Activated naive CD8-positive, alpha-beta T cell treated with anti-CD3 and anti-CD28 coated beads, Interleukin-2, amount 50 U/mL, for 24 hours (primary cell): ENCODE measurements at regions not wholly inside any gene's neighbourhood (a gene's known extent, or its start where the extent isn't known, plus 50 kb on each side); places are given as distances from the start of the nearest gene placed in this dataset.

Experiments
- ATAC-seq: fragments of 150-1000 bp; cut with Tn5 transposase; one replicate; pipeline ENCODE4 v1.10.0; 2021
- DNase-seq: peaks from one replicate; pipeline ENCODE4 v3.0.0; 2021
- H3K27ac Mint-ChIP-seq: one replicate; pipeline ENCODE4 v1.8.0; 2021; ENCODE audit warnings: mild to moderate bottlenecking, mixed read lengths
- H3K27me3 Mint-ChIP-seq: one replicate; pipeline ENCODE4 v1.8.0; 2021; ENCODE audit warnings: mixed read lengths
- H3K36me3 Mint-ChIP-seq: one replicate; pipeline ENCODE4 v1.8.0; 2021; ENCODE audit warnings: low read depth, mixed read lengths
- H3K4me1 Mint-ChIP-seq: one replicate; pipeline ENCODE4 v1.8.0; 2021; ENCODE audit warnings: mixed read lengths
- H3K4me3 Mint-ChIP-seq: one replicate; pipeline ENCODE4 v1.8.0; 2021; ENCODE audit warnings: mild to moderate bottlenecking, moderate library complexity, mixed read lengths
- H3K9me3 Mint-ChIP-seq: one replicate; pipeline ENCODE4 v1.8.0; 2021; ENCODE audit warnings: mixed read lengths

GRCh38 chr2:14827226-14828023, 194.9 kb downstream of the LRATD1 start:
- no peak for ATAC-seq
- no peak overlapping the region for H3K27ac Mint-ChIP-seq
- H3K36me3 Mint-ChIP-seq = no peaks in the 10 kb centered on the region
- H3K4me3 Mint-ChIP-seq = no peak overlapping the region
- no peaks in the 10 kb centered on the region for H3K27me3 Mint-ChIP-seq
- no peaks in the 10 kb centered on the region for H3K4me1 Mint-ChIP-seq
- H3K9me3 Mint-ChIP-seq = no peaks in the 10 kb centered on the region
- no peak for DNase-seq

GRCh38 chr2:14828223-14828622, 195.7 kb downstream of the LRATD1 start:
- H3K4me3 Mint-ChIP-seq = no peak overlapping the region
- no peaks in the 10 kb centered on the region for H3K27me3 Mint-ChIP-seq
- H3K4me1 Mint-ChIP-seq = no peaks in the 10 kb centered on the region
- ATAC-seq = no peak
- DNase-seq = no peak
- H3K9me3 Mint-ChIP-seq = no peaks in the 10 kb centered on the region
- no peak overlapping the region for H3K27ac Mint-ChIP-seq
- no peaks in the 10 kb centered on the region for H3K36me3 Mint-ChIP-seq

GRCh38 chr2:14828968-14829367, 196.5 kb downstream of the LRATD1 start:
- no peaks in the 10 kb centered on the region for H3K4me1 Mint-ChIP-seq
- no peak for ATAC-seq
- no peak overlapping the region for H3K4me3 Mint-ChIP-seq
- H3K9me3 Mint-ChIP-seq = no peaks in the 10 kb centered on the region
- no peaks in the 10 kb centered on the region for H3K36me3 Mint-ChIP-seq
- no peak for DNase-seq
- no peaks in the 10 kb centered on the region for H3K27me3 Mint-ChIP-seq
- no peak overlapping the region for H3K27ac Mint-ChIP-seq

DNA sequence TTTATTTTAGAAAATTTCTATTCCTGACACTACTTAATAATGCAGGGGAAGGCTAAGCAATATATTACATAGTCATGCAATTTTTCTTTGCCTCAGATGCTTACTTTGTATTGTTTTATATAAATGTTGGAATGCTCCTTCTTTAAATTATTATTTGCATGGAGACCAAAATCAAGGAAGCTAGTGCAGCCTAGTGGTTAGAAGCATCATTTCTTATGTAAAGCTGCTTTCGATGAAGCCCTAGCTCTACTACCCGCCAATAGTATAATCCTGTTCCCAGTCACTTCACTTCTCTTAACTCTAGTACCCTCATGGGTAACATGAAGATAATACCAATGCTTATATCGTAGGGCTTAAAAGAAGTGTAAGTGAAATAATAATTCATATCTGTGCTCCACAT, 198.9 kb downstream of the LRATD1 start:
- Mint-ChIP-seq H3K4me3 (no peak overlapping the region), H3K9me3 (peaks cover 12% of the 10 kb centered on the region), H3K27me3 (no peaks in the 10 kb centered on the region), H3K4me1 (no peaks in the 10 kb centered on the region), H3K27ac (no peak overlapping the region), H3K36me3 (no peaks in the 10 kb centered on the region)
- ATAC-seq (no peak), DNase-seq (no peak)

DNA sequence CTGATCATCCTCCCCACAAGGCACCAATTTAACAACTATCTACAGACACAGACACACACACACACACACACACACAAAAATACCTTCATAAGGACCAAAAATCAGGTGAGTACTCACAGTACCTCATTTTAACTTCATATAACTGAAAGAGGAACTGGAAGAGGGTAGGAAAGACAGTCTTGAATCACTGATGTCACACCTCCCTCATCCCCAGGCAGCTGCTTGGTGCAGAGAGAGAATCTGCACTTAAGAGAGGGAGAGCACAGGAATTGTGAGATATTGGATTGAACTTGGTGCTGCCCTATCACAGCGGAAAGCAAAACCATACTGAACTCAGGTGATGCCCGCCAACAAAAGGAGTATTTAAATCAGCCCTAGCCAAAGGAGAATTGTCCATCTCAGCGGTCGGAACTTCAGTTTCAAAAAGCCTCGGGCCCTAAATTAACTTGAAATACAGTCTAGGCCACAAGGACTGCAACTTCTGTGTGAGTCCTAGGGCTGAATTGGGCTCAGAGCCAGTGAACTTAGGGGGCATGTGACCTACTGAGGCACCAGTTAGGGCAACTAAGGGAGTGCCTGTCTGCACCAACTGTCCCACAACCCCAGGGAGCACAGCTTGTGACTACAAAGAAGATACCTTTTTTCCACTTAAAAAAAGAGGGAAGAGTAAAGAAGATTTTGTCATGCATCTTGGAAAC, 211.1 kb downstream of the LRATD1 start:
- Mint-ChIP-seq H3K36me3 (no peaks in the 10 kb centered on the region), H3K4me3 (no peak overlapping the region), H3K27me3 (no peaks in the 10 kb centered on the region), H3K9me3 (peaks cover 26% of the 10 kb centered on the region), H3K27ac (no peak overlapping the region), H3K4me1 (no peaks in the 10 kb centered on the region)
- DNase-seq (no peak), ATAC-seq (no peak)

DNA sequence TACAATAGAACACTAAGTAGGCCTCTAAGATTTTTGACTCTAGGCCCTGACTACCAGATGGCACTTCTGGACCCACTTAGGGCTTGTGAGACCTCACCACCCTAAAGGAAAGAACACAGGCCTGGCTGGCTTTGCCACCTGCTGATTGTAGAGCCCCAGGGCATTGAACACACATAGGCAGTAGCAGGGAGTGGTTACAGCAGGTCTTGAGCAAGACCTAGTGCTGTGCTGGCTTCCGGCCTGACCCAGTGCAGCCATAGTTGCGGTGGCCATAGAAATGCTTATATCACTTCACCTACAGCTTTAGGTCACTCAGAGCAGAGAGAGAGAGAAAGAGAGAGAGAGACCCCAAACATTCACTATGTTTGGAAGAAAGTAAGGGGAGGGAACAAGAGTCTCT, 223.2 kb downstream of the LRATD1 start:
- DNase-seq (no peak), ATAC-seq (no peak)
- H3K4me1 Mint-ChIP-seq = no peaks in the 10 kb centered on the region
- H3K4me3 Mint-ChIP-seq = no peak overlapping the region
- no peaks in the 10 kb centered on the region for H3K27me3 Mint-ChIP-seq
- no peaks in the 10 kb centered on the region for H3K36me3 Mint-ChIP-seq
- H3K27ac Mint-ChIP-seq = no peak overlapping the region
- H3K9me3 Mint-ChIP-seq = peaks cover 30% of the 10 kb centered on the region

DNA sequence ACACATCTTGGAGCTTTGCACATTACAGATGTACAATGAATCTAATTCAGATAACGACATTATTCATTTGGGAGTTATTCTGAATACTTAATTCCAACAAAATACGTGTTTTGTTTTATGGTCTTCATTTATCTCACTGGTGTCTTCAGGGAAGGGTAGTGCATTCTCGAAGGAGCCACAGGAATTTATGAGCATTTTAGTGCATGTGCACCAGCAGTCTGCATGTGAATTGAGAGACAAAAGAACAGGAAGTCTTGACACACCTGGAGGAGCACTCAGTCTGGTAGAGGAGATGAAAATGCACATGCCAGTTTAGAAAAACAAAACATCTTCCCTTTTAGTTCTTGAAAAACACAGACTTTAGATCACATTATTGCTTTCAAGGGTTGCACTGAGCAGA, 228.7 kb downstream of the LRATD1 start:
- no peak for ATAC-seq
- H3K9me3 Mint-ChIP-seq = peaks cover 20% of the 10 kb centered on the region
- H3K4me3 Mint-ChIP-seq = no peak overlapping the region
- peaks cover 3% of the 10 kb centered on the region for H3K27me3 Mint-ChIP-seq
- no peak overlapping the region for H3K27ac Mint-ChIP-seq
- no peaks in the 10 kb centered on the region for H3K36me3 Mint-ChIP-seq
- H3K4me1 Mint-ChIP-seq = no peaks in the 10 kb centered on the region
- no peak for DNase-seq

- no peak for ATAC-seq
- peaks cover 14% of the 10 kb centered on the region for H3K9me3 Mint-ChIP-seq
Observed at GRCh38 chr2:14866736-14867352, 234.3 kb downstream of the LRATD1 start.

DNA sequence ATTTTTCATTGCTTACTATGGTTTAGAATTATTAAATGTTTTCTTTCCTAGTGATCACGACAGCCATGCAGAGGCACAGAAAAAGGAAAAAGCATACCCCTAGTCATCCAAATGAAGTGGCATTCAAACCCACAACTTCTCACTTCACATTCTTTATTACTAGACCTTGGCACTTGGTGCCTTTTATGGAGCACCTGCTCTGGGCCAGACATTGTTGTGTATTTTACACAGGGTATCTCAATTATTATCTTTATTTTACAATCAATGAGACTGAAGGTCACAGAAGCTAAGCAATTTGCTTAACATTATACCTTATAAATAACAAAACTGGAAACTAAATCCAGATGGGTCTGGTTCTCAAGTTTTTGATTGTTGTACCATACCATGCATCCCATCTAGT, 235.3 kb downstream of the LRATD1 start:
- Mint-ChIP-seq H3K27ac (no peak overlapping the region), H3K36me3 (no peaks in the 10 kb centered on the region), H3K27me3 (peaks cover 5% of the 10 kb centered on the region), H3K9me3 (peaks cover 14% of the 10 kb centered on the region), H3K4me3 (no peak overlapping the region), H3K4me1 (no peaks in the 10 kb centered on the region)
- ATAC-seq (no peak), DNase-seq (no peak)

More at GRCh38 chr2:14866736-14867352, 234.3 kb downstream of the LRATD1 start:
- H3K4me1 Mint-ChIP-seq = no peaks in the 10 kb centered on the region
- H3K36me3 Mint-ChIP-seq = no peaks in the 10 kb centered on the region
- H3K4me3 Mint-ChIP-seq = no peak overlapping the region
- H3K27ac Mint-ChIP-seq = no peak overlapping the region
- H3K27me3 Mint-ChIP-seq = peaks cover 3% of the 10 kb centered on the region
- no peak for DNase-seq

GRCh38 chr2:14872779-14873325, 240.3 kb downstream of the LRATD1 start:
- no peak for ATAC-seq
- H3K36me3 Mint-ChIP-seq = no peaks in the 10 kb centered on the region
- no peak overlapping the region for H3K4me3 Mint-ChIP-seq
- no peak for DNase-seq
- H3K9me3 Mint-ChIP-seq = peaks cover 14% of the 10 kb centered on the region
- H3K27me3 Mint-ChIP-seq = peaks cover 1% of the 10 kb centered on the region
- no peak overlapping the region for H3K27ac Mint-ChIP-seq
- no peaks in the 10 kb centered on the region for H3K4me1 Mint-ChIP-seq

GRCh38 chr2:14881651-14882327, 249.3 kb downstream of the LRATD1 start:
- no peaks in the 10 kb centered on the region for H3K4me1 Mint-ChIP-seq
- H3K4me3 Mint-ChIP-seq = no peak overlapping the region
- no peak for DNase-seq

DNA sequence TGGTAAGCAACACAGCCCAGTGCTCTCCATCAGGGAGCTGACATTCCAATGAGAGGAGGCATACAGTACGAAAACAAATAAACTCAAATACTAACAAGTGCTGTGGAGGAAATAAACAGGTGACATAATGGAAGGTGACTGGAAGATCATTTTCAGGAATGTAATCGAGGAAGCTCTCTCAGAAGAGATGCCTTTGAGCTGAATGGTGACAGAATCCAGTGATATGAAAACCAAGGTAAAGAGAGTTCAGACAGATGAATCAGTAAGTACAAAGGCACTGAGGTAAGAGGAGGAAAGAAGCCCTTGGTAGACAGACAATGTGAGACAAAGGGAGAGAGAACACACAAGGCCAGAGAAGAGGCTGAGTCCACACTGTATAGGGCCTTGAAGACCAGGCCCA, 252.1 kb downstream of the LRATD1 start:
- no peak overlapping the region for H3K4me3 Mint-ChIP-seq
- no peak overlapping the region for H3K27ac Mint-ChIP-seq
- peaks cover 2% of the 10 kb centered on the region for H3K27me3 Mint-ChIP-seq
- no peaks in the 10 kb centered on the region for H3K36me3 Mint-ChIP-seq
- ATAC-seq (no peak), DNase-seq (no peak)
- no peaks in the 10 kb centered on the region for H3K4me1 Mint-ChIP-seq
- H3K9me3 Mint-ChIP-seq = no peaks in the 10 kb centered on the region

More at GRCh38 chr2:14881651-14882327, 249.3 kb downstream of the LRATD1 start:
- H3K27ac Mint-ChIP-seq = no peak overlapping the region
- H3K9me3 Mint-ChIP-seq = no peaks in the 10 kb centered on the region
- H3K27me3 Mint-ChIP-seq = peaks cover 2% of the 10 kb centered on the region
- H3K36me3 Mint-ChIP-seq = no peaks in the 10 kb centered on the region
- ATAC-seq = no peak

DNA sequence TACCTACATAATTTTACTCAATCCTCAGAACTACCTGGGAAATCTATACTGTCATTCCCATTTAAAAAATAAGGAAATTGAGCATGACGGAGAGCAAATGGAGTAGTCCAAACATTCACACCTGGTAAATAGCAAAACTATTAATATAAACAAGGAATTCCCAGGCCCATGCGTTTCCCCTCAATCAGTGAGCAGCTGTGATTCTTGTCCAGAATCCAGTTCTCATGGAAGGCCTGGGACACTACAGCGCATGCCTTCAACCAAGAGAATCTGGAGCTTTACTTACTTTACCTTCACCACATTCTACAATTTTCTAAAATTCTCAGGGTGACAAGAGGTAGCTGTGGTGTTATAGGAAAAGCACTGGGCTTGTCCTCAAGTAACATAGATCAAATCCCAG, 259.0 kb downstream of the LRATD1 start:
- Mint-ChIP-seq H3K27me3 (peaks cover 2% of the 10 kb centered on the region), H3K36me3 (no peaks in the 10 kb centered on the region), H3K27ac (no peak overlapping the region), H3K4me1 (no peaks in the 10 kb centered on the region), H3K9me3 (no peaks in the 10 kb centered on the region), H3K4me3 (no peak overlapping the region)
- ATAC-seq (no peak), DNase-seq (no peak)

- no peaks in the 10 kb centered on the region for H3K36me3 Mint-ChIP-seq
- no peaks in the 10 kb centered on the region for H3K9me3 Mint-ChIP-seq
- H3K27me3 Mint-ChIP-seq = peaks cover 2% of the 10 kb centered on the region
- DNase-seq = no peak
- no peak for ATAC-seq
- no peak overlapping the region for H3K4me3 Mint-ChIP-seq
- no peaks in the 10 kb centered on the region for H3K4me1 Mint-ChIP-seq
- H3K27ac Mint-ChIP-seq = no peak overlapping the region
Observed at GRCh38 chr2:14896330-14897030, 264.0 kb downstream of the LRATD1 start.
